Panc1 (cell line): ENCODE measurements at regions not wholly inside any gene's neighbourhood (a gene's known extent, or its start where the extent isn't known, plus 50 kb on each side); places are given as distances from the start of the nearest gene placed in this dataset.

ENCODE experiments used
- ATAC-seq: fragments of 200-7000 bp; cut with Tn5 transposase; 2 replicates; pipeline ENCODE4 v1.9.1; 2020; ENCODE audit warnings: mild to moderate bottlenecking, moderate library complexity
- BruUV-seq: library from RNA; stranded (reverse); fragments of 400-500 nt; replicated peaks from 2 replicates; lab custom pipeline; 2021; lab: Mats Ljungman, UMichigan
- CTCF ChIA-PET: fragments of 300-600 bp; sonication (Branson Sonifier 250); formaldehyde crosslinking; loops from one replicate; lab custom pipeline; 2022; ENCODE audit warnings: antibody characterized with exemption; lab: Charles Lee
- POLR2A ChIA-PET: fragments of 300-600 bp; sonication (Branson Sonifier 250); formaldehyde crosslinking; loops from one replicate; lab custom pipeline; 2022; ENCODE audit warnings: antibody characterized with exemption; lab: Charles Lee
- DNase-seq: peaks from one replicate; pipeline ENCODE4 v3.0.0-alpha.2; 2010; ENCODE audit warnings: low read depth, low spot score
- H3K27ac ChIP-seq: 2 replicates; pipeline ENCODE4 v1.5.1; 2011; ENCODE audit warnings: mild to moderate bottlenecking, low read length, inconsistent platforms
- H3K27me3 ChIP-seq: fragments of 200-500 bp; sonication (Bioruptor generic); 2 replicates; pipeline ENCODE4 v1.6.0; 2014; ENCODE audit warnings: low read length, inconsistent platforms; ENCODE audit not compliant: control insufficient read depth, insufficient read depth
- H3K36me3 ChIP-seq: fragments of 200-500 bp; sonication (Bioruptor generic); 2 replicates; pipeline ENCODE4 v1.5.1; 2014; ENCODE audit warnings: inconsistent platforms, mild to moderate bottlenecking, low read length, moderate library complexity; ENCODE audit not compliant: control insufficient read depth, insufficient read depth
- H3K4me1 ChIP-seq: 2 replicates; pipeline ENCODE4 v1.5.1; 2011; ENCODE audit warnings: inconsistent platforms, mild to moderate bottlenecking, low read length, moderate library complexity; ENCODE audit not compliant: control insufficient read depth, insufficient read depth
- H3K4me3 ChIP-seq, 2 experiments: 2 replicates each; pipeline ENCODE4 v1.5.1; 2011 to 2012; ENCODE audit warnings: low read depth in 2 of 2, low read length in 2 of 2, mild to moderate bottlenecking in 2 of 2, inconsistent platforms in 1 of 2, moderate library complexity in 1 of 2
- H3K9me3 ChIP-seq: fragments of 200-500 bp; sonication (Bioruptor generic); 2 replicates; pipeline ENCODE4 v1.5.1; 2014; ENCODE audit warnings: low read depth, mild to moderate bottlenecking, inconsistent platforms, low read length, moderate library complexity; ENCODE audit not compliant: control insufficient read depth, insufficient read depth
- CTCF ChIP-seq: fragments of 450-650 bp; IDR thresholded peaks from 2 replicates; pipeline ENCODE4 v1.5.1; 2017; ENCODE audit warnings: mild to moderate bottlenecking
- POLR2AphosphoS5 ChIP-seq: IDR thresholded peaks from 2 replicates; pipeline ENCODE4 v1.6.1; 2012; ENCODE audit warnings: mild to moderate bottlenecking, low read depth, low read length, moderate library complexity
- SIN3A ChIP-seq: IDR thresholded peaks from 2 replicates; pipeline ENCODE4 v1.6.1; 2012; ENCODE audit warnings: low read depth, mild to moderate bottlenecking, low read length, moderate library complexity, borderline replicate concordance; ENCODE audit not compliant: insufficient read depth
- TCF7L2 ChIP-seq: IDR thresholded peaks from 2 replicates; pipeline ENCODE4 v1.6.1; 2011; ENCODE audit warnings: mild to moderate bottlenecking, low read depth, low read length, inconsistent platforms
- in situ Hi-C: cut with HindIII; loops from 2 replicates; pipeline ENCODE4 v1.10.0; 2016; ENCODE audit warnings: low sequenced_read_pairs, low pct_unique_long_range_greater_than_20kb
- intact Hi-C: fragments of 100-400 bp; cut with micrococcal nuclease; formaldehyde crosslinking; loops from one replicate; pipeline ENCODE4 v1.10.0; 2022; ENCODE audit not compliant: unreplicated experiment
- TF ChIP-seq, protein P1 (sequence below), 2 experiments: IDR thresholded peaks; 2 replicates each; pipeline ENCODE4 v1.6.1; 2011 to 2012; ENCODE audit warnings: low read depth in 2 of 2, control low read depth in 1 of 2, low read length in 1 of 2, mild to moderate bottlenecking in 1 of 2, moderate library complexity in 1 of 2; ENCODE audit not compliant: insufficient read depth in 1 of 2

- no peaks in the 10 kb centered on the region for H3K4me1 ChIP-seq
- ATAC-seq (no peak), DNase-seq (no peak)
- CTCF ChIA-PET = no interaction called here
- no peak overlapping the region for H3K4me3 ChIP-seq
- no TSS peak for BruUV-seq
- no peaks in the 10 kb centered on the region for H3K9me3 ChIP-seq
- TF ChIP-seq, protein P1, sequence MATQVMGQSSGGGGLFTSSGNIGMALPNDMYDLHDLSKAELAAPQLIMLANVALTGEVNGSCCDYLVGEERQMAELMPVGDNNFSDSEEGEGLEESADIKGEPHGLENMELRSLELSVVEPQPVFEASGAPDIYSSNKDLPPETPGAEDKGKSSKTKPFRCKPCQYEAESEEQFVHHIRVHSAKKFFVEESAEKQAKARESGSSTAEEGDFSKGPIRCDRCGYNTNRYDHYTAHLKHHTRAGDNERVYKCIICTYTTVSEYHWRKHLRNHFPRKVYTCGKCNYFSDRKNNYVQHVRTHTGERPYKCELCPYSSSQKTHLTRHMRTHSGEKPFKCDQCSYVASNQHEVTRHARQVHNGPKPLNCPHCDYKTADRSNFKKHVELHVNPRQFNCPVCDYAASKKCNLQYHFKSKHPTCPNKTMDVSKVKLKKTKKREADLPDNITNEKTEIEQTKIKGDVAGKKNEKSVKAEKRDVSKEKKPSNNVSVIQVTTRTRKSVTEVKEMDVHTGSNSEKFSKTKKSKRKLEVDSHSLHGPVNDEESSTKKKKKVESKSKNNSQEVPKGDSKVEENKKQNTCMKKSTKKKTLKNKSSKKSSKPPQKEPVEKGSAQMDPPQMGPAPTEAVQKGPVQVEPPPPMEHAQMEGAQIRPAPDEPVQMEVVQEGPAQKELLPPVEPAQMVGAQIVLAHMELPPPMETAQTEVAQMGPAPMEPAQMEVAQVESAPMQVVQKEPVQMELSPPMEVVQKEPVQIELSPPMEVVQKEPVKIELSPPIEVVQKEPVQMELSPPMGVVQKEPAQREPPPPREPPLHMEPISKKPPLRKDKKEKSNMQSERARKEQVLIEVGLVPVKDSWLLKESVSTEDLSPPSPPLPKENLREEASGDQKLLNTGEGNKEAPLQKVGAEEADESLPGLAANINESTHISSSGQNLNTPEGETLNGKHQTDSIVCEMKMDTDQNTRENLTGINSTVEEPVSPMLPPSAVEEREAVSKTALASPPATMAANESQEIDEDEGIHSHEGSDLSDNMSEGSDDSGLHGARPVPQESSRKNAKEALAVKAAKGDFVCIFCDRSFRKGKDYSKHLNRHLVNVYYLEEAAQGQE (IDR thresholded peaks at IDR 0.05; ENCODE audit: insufficient read depth in 1 of 2, low read depth in 2 of 2, low read length in 1 of 2) = no peak
- TF ChIP-seq CTCF (no peak), TCF7L2 (no peak), SIN3A (no peak), POLR2AphosphoS5 (no peak)
- H3K27ac ChIP-seq = no peak overlapping the region
- POLR2A ChIA-PET = no interaction called here
- intact Hi-C loops (no loop called here), in situ Hi-C loops (no loop called here)
- H3K36me3 ChIP-seq = no peaks in the 10 kb centered on the region
- no peaks in the 10 kb centered on the region for H3K27me3 ChIP-seq
These were observed 60.8 kb upstream of the SORCS2 start for GRCh38 chr4:7131498-7132031.

- in situ Hi-C loops = no loop called here
- H3K27me3 ChIP-seq = no peaks in the 10 kb centered on the region
- H3K27ac ChIP-seq = no peak overlapping the region
- ATAC-seq (no peak), DNase-seq (no peak)
- H3K9me3 ChIP-seq = no peaks in the 10 kb centered on the region
- BruUV-seq = no TSS peak
- CTCF ChIA-PET = no interaction called here
- H3K4me1 ChIP-seq = no peaks in the 10 kb centered on the region
- intact Hi-C loops = no loop called here
- no peaks in the 10 kb centered on the region for H3K36me3 ChIP-seq
- POLR2A ChIA-PET = no interaction called here
- no peak overlapping the region for H3K4me3 ChIP-seq
- TF ChIP-seq CTCF = no peak
- TF ChIP-seq TCF7L2 = no peak
- no peak for TF ChIP-seq POLR2AphosphoS5
- TF ChIP-seq, protein P1 (IDR thresholded peaks at IDR 0.05; ENCODE audit: insufficient read depth in 1 of 2, low read depth in 2 of 2, low read length in 1 of 2) = no peak
- TF ChIP-seq SIN3A = no peak
These were observed 61.6 kb upstream of the SORCS2 start for GRCh38 chr4:7130621-7131211.
